ENCODE measurements at regions not wholly inside any gene's neighbourhood (a gene's known extent, or its start where the extent isn't known, plus 50 kb on each side); places are given as distances from the start of the nearest gene placed in this dataset.

DNA sequence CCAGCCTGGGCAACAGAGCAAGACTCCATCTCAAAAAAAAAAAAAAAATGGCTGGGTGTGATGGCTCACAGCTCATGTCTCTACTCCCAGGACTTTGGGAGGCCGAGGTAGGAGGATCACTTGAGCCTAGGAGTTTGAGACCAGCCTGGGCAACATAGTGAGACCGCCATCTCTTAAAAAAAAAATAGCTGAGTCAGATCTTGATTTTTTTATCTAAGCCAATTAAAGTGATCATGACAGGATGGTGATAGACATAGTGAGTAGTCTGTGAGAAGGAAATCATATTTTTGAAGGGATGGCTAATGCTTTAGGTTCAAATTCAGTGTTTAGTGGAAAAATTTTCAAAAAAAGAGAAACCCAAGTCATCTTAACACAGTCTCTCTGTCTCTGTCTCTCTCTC is 114.6 kb upstream of the JARID2 start:
- TF ChIP-seq, protein P1, sequence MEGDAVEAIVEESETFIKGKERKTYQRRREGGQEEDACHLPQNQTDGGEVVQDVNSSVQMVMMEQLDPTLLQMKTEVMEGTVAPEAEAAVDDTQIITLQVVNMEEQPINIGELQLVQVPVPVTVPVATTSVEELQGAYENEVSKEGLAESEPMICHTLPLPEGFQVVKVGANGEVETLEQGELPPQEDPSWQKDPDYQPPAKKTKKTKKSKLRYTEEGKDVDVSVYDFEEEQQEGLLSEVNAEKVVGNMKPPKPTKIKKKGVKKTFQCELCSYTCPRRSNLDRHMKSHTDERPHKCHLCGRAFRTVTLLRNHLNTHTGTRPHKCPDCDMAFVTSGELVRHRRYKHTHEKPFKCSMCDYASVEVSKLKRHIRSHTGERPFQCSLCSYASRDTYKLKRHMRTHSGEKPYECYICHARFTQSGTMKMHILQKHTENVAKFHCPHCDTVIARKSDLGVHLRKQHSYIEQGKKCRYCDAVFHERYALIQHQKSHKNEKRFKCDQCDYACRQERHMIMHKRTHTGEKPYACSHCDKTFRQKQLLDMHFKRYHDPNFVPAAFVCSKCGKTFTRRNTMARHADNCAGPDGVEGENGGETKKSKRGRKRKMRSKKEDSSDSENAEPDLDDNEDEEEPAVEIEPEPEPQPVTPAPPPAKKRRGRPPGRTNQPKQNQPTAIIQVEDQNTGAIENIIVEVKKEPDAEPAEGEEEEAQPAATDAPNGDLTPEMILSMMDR (IDR thresholded peaks at IDR 0.05) = no peak
- no peak for TF ChIP-seq EP300 (IDR thresholded peaks at IDR 0.05)
